ENCODE measurements at regions not wholly inside any gene's neighbourhood (a gene's known extent, or its start where the extent isn't known, plus 50 kb on each side); places are given as distances from the start of the nearest gene placed in this dataset.

GRCh38 chr1:112079446-112079845, 90.0 kb upstream of the KCND3 start:
- no peaks in the 10 kb centered on the region for H3K79me1 ChIP-seq (ENCODE audit: insufficient read depth, low read depth, low read length, poor library complexity, severe bottlenecking)
- H3K4me2 ChIP-seq (ENCODE audit: insufficient read depth, insufficient read length, low read length): no peak overlapping the region
- no peak overlapping the region for H3K4me3 Mint-ChIP-seq
- no peaks in the 10 kb centered on the region for H3K9me3 ChIP-seq (ENCODE audit: control insufficient read depth, low read depth, low read length)
- no peaks in the 10 kb centered on the region for H4K20me1 ChIP-seq (ENCODE audit: control insufficient read depth, insufficient read depth, insufficient read length)
- no peak overlapping the region for H3K27ac ChIP-seq (ENCODE audit: insufficient read length, low read depth, low read length)
- H3K18ac ChIP-seq (ENCODE audit: insufficient read length, low read depth, low read length): no peak overlapping the region
- no peak overlapping the region for H3K14ac ChIP-seq (ENCODE audit: insufficient read depth, low read length)
- H3K56ac ChIP-seq (ENCODE audit: insufficient read length, low read depth, low read length): no peak overlapping the region
- H3K9ac ChIP-seq (ENCODE audit: extremely low read depth, insufficient read length, low read length): no peak overlapping the region
- H3K23me2 ChIP-seq (ENCODE audit: insufficient read length, low read depth, low read length, poor library complexity, severe bottlenecking): no peaks in the 10 kb centered on the region
- H2BK20ac ChIP-seq (ENCODE audit: low read depth, low read length, poor library complexity, severe bottlenecking): no peak overlapping the region
- H3K27me3 ChIP-seq (ENCODE audit: insufficient read depth, low read length): no peaks in the 10 kb centered on the region
- no peak overlapping the region for H4K91ac ChIP-seq (ENCODE audit: insufficient read length, low read depth, low read length)
- peaks cover 3 to 7% of the 10 kb centered on the region in 2 experiments; a peak in 2 of 5 replicates for H3K9me3 Mint-ChIP-seq
- H2AFZ ChIP-seq (ENCODE audit: low read length): no peak overlapping the region
- H2BK5ac ChIP-seq (ENCODE audit: insufficient read length, low read length): no peak overlapping the region
- H2AK5ac ChIP-seq (ENCODE audit: insufficient read length, low read length): no peak overlapping the region
- H3K23ac ChIP-seq (ENCODE audit: insufficient read length, low read depth, low read length): no peak overlapping the region
- no peak overlapping the region for H4K8ac ChIP-seq (replicated peaks; ENCODE audit: insufficient read length, low read depth, low read length)
- H3K4ac ChIP-seq (ENCODE audit: low read depth, low read length): no peak overlapping the region
- H2BK15ac ChIP-seq (ENCODE audit: low read depth, low read length): no peak overlapping the region
- H2BK120ac ChIP-seq (ENCODE audit: low read depth, low read length, poor library complexity, severe bottlenecking): no peak overlapping the region
- H3K4me1 Mint-ChIP-seq: no peaks in the 10 kb centered on the region
- H3K36me3 Mint-ChIP-seq (ENCODE audit: insufficient read depth in 1 of 3, low read depth in 3 of 3): no peaks in the 10 kb centered on the region
- H3K4me1 ChIP-seq (ENCODE audit: insufficient read depth, low read length): no peaks in the 10 kb centered on the region
- H3K27me3 Mint-ChIP-seq (ENCODE audit: low read depth): peaks cover 11% of the 10 kb centered on the region
- no peak overlapping the region for H3K27ac Mint-ChIP-seq
- no peak overlapping the region for H4K5ac ChIP-seq (ENCODE audit: insufficient read length, low read depth, low read length)
- no peak overlapping the region for H2BK12ac ChIP-seq (ENCODE audit: insufficient read length, low read depth, low read length)
- DNase-seq: no peak
- no CpG with 5 or more reads among the region's 2 CpGs for WGBS (ENCODE audit: extremely low coverage, insufficient read length, low lambda C conversion rate)
- H3K79me2 ChIP-seq (ENCODE audit: insufficient read depth, low read length): no peaks in the 10 kb centered on the region
- TF ChIP-seq, protein P1, sequence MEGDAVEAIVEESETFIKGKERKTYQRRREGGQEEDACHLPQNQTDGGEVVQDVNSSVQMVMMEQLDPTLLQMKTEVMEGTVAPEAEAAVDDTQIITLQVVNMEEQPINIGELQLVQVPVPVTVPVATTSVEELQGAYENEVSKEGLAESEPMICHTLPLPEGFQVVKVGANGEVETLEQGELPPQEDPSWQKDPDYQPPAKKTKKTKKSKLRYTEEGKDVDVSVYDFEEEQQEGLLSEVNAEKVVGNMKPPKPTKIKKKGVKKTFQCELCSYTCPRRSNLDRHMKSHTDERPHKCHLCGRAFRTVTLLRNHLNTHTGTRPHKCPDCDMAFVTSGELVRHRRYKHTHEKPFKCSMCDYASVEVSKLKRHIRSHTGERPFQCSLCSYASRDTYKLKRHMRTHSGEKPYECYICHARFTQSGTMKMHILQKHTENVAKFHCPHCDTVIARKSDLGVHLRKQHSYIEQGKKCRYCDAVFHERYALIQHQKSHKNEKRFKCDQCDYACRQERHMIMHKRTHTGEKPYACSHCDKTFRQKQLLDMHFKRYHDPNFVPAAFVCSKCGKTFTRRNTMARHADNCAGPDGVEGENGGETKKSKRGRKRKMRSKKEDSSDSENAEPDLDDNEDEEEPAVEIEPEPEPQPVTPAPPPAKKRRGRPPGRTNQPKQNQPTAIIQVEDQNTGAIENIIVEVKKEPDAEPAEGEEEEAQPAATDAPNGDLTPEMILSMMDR (conservative IDR thresholded peaks at IDR 0.05): no peak
- no peak overlapping the region for H3T11ph ChIP-seq (ENCODE audit: low read length)

Measured in H9 (cell line).